IPS DF 19.7 (cell line): ENCODE measurements at regions not wholly inside any gene's neighbourhood (a gene's known extent, or its start where the extent isn't known, plus 50 kb on each side); places are given as distances from the start of the nearest gene placed in this dataset.

ENCODE experiments used
- DNase-seq: peaks from one replicate; pipeline ENCODE4 v3.0.0-alpha.2; 2013; ENCODE audit warnings: low read depth, low spot score

DNA sequence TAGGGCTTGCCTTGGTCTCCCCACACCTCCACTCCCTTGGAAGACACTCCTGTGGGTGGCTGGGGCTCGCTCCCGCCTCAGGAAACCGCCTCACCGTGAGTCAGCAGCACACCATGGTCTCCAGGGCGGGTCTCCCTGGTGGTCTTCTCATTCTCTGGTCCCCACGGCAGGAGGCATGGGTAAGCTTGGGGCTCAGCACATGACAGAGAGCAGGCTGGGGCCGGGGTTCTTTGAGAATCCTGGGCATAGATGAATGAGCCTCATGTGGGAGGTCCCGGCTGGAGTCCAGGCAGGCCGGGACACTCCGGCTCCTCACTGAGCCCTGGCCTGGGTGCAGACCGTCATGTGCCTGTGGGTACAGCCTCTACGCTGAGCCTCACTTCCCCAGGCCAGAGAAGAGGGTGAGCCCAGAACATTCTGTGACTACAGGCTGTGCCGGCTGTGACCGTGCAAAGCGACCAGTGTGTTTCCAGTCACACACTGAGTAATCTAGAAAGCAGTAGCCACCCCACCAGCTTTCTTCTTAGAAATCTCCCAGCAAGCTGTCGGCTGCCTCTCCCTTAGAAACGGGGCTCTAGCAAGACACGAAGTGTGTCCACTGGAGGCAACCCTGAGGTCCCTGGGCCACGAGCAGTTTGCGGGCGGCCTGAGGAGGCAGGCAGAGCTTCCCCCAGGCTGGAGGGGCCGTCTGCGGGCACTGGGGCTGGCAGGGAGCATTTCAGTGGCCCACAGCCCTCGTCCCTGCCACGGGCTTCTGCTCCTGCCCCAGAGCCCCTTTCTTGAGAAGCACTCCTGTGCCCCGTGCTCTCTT lies 93.1 kb downstream of the RHOB start:
- no peak for DNase-seq

GRCh38 chr2:20540587-20541293 lies 93.9 kb downstream of the RHOB start:
- DNase-seq = no peak

GRCh38 chr2:20541294-20541640 lies 94.4 kb downstream of the RHOB start:
- DNase-seq = no peak

- no peak for DNase-seq
Observed at GRCh38 chr2:20541651-20542050, 94.8 kb downstream of the RHOB start.

DNA sequence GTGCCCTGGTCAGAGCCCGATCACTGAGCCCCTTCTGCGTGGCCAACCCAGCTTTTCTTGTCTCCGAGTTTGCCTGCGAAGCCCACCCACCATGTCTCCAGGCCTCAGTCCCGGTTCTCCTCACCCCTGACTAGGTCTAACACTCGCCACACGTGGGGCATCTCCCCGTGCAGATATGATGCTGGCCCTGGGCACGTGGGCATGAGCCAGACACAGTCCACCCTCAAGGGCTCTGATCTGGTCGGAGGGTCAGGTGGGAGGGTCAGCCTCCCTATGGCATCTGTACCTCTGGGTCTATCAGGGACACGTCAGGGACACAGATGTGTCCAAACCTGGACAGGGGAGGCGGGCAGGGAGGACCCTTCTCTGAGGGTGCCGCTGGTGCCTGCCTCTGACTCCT lies 95.4 kb downstream of the RHOB start:
- no peak for DNase-seq

DNA sequence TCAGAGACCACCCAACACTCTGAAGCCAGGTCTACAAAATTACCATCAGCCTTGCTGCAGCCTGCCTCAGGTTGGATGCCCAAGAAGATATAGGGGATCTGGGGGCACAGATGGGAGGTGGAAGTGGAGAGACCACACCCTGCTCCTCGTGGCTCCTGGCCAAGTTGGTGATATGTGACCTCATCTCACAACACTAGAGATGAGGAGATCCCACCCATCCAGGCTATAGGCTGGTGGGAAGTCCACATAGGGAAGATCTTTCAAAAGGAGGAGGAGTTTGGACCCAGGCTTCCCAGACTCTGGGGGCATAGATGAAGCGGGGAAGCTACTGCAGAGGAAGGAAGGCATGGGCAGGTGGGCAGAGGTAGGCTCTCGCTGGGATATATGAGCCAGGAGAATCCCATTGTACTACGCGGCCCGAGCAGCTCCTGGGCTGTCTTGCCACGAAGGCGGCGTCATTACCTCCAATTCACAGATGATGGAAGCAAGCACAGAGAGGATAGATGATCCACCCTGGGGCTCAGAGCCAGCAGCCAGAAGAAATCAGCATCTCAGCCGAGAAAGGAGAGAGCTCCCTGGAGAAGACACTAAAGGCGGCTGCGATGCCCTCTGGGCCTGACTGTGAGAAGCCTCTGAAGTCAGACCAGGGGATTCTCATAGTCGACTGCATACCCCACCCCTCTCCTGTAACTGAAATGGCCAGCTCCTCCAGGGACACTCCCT lies 96.0 kb downstream of the RHOB start:
- no peak for DNase-seq

DNA sequence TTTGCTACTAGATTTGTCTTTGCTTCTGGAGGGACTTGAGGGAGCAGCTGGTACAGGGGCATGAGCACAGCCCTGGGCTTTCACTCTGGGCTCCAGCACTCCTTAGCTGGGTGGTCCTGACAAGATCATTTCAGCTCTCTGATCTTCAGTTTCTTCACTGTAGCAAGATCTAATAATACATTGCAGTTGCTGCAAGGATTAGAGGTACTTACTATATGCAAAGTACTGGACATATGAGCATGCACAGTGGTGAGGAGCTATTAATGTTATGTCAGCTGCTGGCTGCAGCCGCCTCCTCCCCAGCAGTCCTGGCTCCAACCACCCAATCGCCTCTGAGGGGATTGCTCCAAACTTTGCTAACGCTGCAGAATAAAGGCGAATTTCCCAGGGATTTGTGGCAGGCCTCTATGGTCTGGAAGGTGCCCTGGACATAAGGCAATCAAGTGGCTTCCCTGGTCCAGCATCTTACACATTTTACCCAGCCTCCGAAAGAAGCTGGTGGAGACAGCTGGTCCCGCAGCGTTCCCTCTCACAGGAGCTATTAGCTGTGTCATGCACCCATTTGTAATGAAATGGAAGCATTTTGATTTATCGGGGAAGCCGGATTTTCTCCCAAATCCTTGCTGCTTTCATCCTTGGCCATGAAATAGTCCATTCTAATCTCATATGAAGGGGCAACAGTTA lies 96.7 kb downstream of the RHOB start:
- no peak for DNase-seq

DNA sequence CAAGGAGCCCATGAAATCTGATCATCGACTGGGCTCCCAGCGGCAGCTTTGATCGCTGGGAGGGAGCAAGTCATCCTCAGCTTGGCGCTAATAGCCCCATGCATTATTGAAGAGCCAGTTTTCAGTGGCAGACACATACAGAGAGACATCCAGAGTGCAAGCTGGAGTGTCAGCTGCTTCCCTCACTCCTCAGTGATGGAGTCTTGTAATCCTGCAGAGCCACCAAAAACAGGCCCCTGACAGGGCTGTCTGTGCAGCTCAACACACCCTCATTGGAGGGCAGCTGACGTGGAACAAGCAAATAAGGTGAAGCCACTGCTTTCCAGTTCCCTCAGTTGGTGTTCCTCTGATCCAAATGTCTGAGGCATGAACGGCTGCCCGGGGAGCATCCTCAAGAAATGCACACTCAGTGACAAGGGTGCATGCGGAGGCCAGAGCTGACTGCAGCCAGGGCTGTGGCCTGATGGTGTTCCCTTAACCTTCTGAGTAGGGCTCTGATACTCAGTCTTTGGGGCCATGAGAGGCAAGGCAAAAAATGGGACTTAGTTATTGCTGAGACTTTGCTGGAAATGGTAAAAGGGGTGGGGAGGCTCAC lies 97.4 kb downstream of the RHOB start:
- DNase-seq = no peak

GRCh38 chr2:20549144-20549543 lies 101.8 kb downstream of the HS1BP3 start:
- no peak for DNase-seq

GRCh38 chr2:20549691-20550348 lies 101.1 kb downstream of the HS1BP3 start:
- DNase-seq = no peak

- no peak for DNase-seq
Observed at GRCh38 chr2:20551260-20551944, 99.5 kb downstream of the HS1BP3 start.

DNA sequence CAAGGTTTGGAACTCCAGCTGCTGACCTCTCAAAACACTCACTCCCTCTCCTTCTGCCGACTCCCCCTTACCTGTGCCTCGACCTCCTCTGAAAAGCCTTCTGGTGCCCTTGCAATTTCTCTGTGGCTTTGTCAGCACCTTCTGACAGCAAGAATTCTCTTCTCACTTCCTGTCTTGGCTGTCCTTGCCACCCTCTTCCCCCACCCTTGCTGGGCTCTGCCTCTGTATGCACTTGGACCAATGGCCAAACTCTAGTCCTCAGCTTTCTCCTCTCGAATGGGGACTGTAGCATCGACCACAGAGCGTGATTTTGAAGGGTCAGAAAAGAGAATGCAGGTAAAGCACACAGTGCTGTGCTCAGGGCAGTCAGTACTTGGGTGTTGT lies 99.0 kb downstream of the HS1BP3 start:
- no peak for DNase-seq

- DNase-seq = no peak
Observed at GRCh38 chr2:20552847-20553246, 98.1 kb downstream of the HS1BP3 start.

GRCh38 chr2:20553580-20553979 lies 97.3 kb downstream of the HS1BP3 start:
- DNase-seq = no peak

- no peak for DNase-seq
Observed at GRCh38 chr2:20555954-20556353, 94.9 kb downstream of the HS1BP3 start.

GRCh38 chr2:20556756-20557155 lies 94.1 kb downstream of the HS1BP3 start:
- no peak for DNase-seq

GRCh38 chr2:20557226-20557625 lies 93.7 kb downstream of the HS1BP3 start:
- no peak for DNase-seq

GRCh38 chr2:20557635-20558034 lies 93.3 kb downstream of the HS1BP3 start:
- DNase-seq = no peak

DNA sequence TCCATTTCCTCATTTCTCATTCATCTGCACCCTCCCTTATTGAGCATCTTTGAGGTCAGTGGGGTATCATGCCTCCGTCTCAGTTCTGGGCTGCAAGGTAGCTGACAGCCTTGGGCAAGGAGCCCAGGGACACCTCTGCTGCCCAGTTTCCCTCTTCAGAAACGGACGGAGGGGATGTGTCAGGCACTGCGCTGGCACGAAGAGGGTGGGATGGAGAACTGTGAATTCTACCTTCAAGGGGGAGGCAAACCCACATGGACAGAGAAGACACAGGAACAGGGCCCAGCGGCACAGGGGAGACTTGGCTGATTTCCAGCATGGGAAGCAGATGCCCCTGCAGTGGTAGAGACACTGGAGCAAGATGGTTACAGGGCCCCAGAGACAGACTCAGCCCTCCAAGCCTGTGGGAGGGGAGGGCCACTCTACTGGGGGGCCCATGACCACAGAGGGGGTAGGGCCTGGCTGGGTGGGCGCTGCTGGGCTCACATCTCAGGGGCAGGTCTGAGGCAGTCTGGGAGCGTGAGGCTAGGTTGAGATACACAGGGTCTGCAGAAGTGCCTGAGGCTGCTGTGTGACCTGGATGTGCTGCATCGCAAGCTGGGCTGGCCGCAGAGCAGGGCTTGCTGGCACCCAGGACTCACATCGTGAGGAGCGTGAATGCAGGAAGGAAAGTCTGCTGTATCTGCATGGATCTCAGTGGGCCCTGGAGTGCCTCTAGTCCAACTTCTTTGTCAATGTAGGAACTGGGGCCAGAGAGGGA lies 92.3 kb downstream of the HS1BP3 start:
- no peak for DNase-seq

DNA sequence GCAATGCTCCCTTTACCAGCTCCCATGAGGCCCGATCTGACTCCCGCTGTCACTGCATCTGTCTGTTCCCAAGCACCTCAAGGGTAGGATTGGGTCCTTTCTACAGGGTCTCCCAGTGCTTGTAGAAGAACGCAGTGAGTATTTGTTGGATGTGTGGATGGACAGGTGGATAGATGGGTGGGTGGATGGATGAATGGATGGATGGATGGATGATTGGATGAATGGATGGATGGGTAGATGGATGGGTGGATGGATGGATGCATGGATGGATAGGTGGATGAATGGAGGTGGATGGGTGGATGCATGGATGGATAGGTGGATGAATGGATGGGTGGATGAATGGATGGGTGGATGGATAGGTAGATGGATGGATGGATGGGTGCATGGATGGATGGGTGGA lies 91.6 kb downstream of the HS1BP3 start:
- no peak for DNase-seq
